NB4 (cell line): ENCODE measurements at regions not wholly inside any gene's neighbourhood (a gene's known extent, or its start where the extent isn't known, plus 50 kb on each side); places are given as distances from the start of the nearest gene placed in this dataset.
"Not testable (repeated sequence)": the region's sequence is repeated elsewhere in the genome, so short reads cannot be mapped to it uniquely, and the experiment has no call there.

Experiments
- DNase-seq: peaks from one replicate; pipeline ENCODE4 v3.0.0; 2010; ENCODE audit warnings: low read depth
- H3K4me3 ChIP-seq: one replicate; pipeline ENCODE4 v1.5.1; 2011; ENCODE audit warnings: mild to moderate bottlenecking, low read depth, low read length, moderate library complexity
- CTCF ChIP-seq: IDR thresholded peaks from one replicate; pipeline ENCODE4 v1.5.1; 2012; ENCODE audit warnings: low read depth, low read length
- MAX ChIP-seq: IDR thresholded peaks from 2 replicates; pipeline ENCODE4 v1.6.1; 2011; ENCODE audit warnings: low read depth, low read length
- MYC ChIP-seq: IDR thresholded peaks from 2 replicates; pipeline ENCODE4 v1.6.1; 2011; ENCODE audit warnings: low read depth, low read length
- POLR2A ChIP-seq: IDR thresholded peaks from 2 replicates; pipeline ENCODE4 v1.6.1; 2011; ENCODE audit warnings: mild to moderate bottlenecking; ENCODE audit not compliant: insufficient read length; ENCODE audit errors: extremely low read depth

- DNase-seq: no peak
- no peak overlapping the region for H3K4me3 ChIP-seq
- no peak for TF ChIP-seq MYC
- TF ChIP-seq CTCF: no peak
- no peak for TF ChIP-seq MAX
- no peak for TF ChIP-seq POLR2A
Observed at GRCh38 chr20:43830883-43831282, 83.8 kb upstream of the TOX2 start.

- DNase-seq: no peak
- H3K4me3 ChIP-seq: no peak overlapping the region
- no peak for TF ChIP-seq CTCF
- no peak for TF ChIP-seq MYC
- no peak for TF ChIP-seq POLR2A
- no peak for TF ChIP-seq MAX
Observed at GRCh38 chr20:43829951-43830690, 84.5 kb upstream of the TOX2 start.

GRCh38 chr20:43827940-43828562 is 86.6 kb upstream of the TOX2 start:
- H3K4me3 ChIP-seq: no peak overlapping the region
- DNase-seq: no peak
- TF ChIP-seq CTCF: no peak
- no peak for TF ChIP-seq POLR2A

GRCh38 chr20:43826943-43827342 is 87.7 kb upstream of the TOX2 start:
- not testable (repeated sequence) for DNase-seq, H3K4me3 ChIP-seq

- H3K4me3 ChIP-seq: no peak overlapping the region
- DNase-seq: no peak
- TF ChIP-seq MAX (no peak), POLR2A (no peak), CTCF (no peak), MYC (no peak)
Observed at GRCh38 chr20:43825581-43825980, 89.1 kb upstream of the TOX2 start.

- TF ChIP-seq CTCF (no peak), MAX (no peak)
- DNase-seq: no peak
- H3K4me3 ChIP-seq: no peak overlapping the region
Observed at GRCh38 chr20:43825051-43825402, 89.6 kb upstream of the TOX2 start.
